Choroid plexus epithelial cell (primary cell): ENCODE measurements at regions not wholly inside any gene's neighbourhood (a gene's known extent, or its start where the extent isn't known, plus 50 kb on each side); places are given as distances from the start of the nearest gene placed in this dataset.
"Not testable (repeated sequence)": the region's sequence is repeated elsewhere in the genome, so short reads cannot be mapped to it uniquely, and the experiment has no call there.

Source experiments
- DNase-seq: peaks from one replicate; pipeline ENCODE4 v3.0.0-alpha.2; 2010; ENCODE audit warnings: low read depth
- H3K4me3 ChIP-seq: 2 replicates; pipeline ENCODE4 v1.5.1; 2011; ENCODE audit warnings: low read depth, mild to moderate bottlenecking, control low read depth, low read length, moderate library complexity
- TF ChIP-seq, protein P1 (sequence below): conservative IDR thresholded peaks from 2 replicates; pipeline ENCODE4 v1.5.1; 2011; ENCODE audit warnings: low read depth, mild to moderate bottlenecking, control low read depth, inconsistent platforms, low read length, moderate library complexity

DNA sequence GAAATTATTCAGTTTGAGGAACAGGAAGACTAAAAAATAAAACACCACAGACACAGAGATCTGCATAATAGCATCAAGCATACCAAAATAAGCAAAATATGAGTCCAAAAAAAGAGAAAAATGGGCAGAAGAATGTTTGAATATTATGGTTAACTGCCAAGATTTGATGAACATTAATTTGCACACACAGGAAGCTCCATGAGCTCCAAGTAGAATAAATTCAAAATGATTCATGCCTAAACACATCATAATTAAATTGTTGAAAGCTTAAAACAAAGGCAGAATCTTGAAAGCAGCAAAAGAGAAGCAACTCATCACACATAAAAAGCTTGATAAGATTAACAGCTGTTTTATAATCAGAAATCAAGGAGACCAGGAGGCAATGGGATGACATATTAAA lies 156.6 kb upstream of the ARSJ start:
- H3K4me3 ChIP-seq = no peak overlapping the region
- TF ChIP-seq, protein P1, sequence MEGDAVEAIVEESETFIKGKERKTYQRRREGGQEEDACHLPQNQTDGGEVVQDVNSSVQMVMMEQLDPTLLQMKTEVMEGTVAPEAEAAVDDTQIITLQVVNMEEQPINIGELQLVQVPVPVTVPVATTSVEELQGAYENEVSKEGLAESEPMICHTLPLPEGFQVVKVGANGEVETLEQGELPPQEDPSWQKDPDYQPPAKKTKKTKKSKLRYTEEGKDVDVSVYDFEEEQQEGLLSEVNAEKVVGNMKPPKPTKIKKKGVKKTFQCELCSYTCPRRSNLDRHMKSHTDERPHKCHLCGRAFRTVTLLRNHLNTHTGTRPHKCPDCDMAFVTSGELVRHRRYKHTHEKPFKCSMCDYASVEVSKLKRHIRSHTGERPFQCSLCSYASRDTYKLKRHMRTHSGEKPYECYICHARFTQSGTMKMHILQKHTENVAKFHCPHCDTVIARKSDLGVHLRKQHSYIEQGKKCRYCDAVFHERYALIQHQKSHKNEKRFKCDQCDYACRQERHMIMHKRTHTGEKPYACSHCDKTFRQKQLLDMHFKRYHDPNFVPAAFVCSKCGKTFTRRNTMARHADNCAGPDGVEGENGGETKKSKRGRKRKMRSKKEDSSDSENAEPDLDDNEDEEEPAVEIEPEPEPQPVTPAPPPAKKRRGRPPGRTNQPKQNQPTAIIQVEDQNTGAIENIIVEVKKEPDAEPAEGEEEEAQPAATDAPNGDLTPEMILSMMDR = no peak
- no peak for DNase-seq

DNA sequence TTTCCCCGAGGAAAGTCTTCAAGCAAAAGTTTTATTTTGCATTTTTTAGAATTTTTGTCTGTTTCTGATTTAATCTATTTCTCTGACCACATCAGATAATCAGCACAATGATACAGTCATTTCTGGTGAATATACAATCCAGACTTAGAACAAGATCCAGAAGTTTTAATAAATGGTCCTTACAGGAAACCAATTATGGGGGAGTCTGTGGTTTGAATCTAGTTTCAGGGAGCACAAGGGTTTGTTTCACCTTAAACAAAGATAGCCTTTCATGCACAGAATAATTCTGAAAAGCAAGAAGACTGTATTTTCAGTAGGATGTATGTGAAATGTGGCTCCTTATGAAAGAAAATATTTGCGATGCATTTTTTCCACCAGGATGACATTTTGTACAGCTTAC lies 158.5 kb upstream of the ARSJ start:
- TF ChIP-seq, protein P1 = no peak
- no peak for DNase-seq

DNA sequence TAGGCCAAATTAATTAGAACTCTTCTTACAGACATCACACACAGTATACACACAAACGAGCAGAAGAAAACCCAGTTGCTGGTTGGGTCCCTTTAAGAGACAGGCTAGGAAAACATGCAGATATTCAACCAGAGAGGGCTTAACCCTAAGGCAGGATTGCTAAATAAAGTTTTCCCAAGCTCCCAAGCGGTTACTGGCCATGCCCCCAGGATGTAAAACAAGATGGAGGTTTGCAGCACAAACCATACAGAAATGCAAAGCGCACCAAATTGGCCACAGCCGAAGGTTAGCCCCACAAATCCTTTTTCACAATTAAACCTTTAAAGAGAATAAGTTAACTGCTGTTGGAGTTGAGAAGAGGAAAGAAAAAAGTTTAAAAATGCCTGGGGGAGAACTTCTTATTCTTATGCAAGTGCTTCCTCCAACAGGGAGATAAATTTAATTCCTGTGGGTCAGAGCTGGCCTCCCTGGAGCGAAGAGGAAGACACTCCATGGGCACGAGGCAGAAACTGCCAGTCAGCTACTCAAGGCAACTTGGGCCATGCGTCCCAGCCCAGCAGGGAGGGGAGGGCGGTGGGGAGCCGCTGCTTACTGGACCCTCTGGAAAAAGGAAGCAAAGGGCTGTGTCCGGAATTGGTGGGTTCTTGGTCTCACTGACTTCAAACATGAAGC lies 167.6 kb upstream of the ARSJ start:
- no peak for DNase-seq
- no peak overlapping the region for H3K4me3 ChIP-seq
- TF ChIP-seq, protein P1 = no peak

More for the DNA sequence above, 158.5 kb upstream of the ARSJ start:
- no peak overlapping the region for H3K4me3 ChIP-seq

DNA sequence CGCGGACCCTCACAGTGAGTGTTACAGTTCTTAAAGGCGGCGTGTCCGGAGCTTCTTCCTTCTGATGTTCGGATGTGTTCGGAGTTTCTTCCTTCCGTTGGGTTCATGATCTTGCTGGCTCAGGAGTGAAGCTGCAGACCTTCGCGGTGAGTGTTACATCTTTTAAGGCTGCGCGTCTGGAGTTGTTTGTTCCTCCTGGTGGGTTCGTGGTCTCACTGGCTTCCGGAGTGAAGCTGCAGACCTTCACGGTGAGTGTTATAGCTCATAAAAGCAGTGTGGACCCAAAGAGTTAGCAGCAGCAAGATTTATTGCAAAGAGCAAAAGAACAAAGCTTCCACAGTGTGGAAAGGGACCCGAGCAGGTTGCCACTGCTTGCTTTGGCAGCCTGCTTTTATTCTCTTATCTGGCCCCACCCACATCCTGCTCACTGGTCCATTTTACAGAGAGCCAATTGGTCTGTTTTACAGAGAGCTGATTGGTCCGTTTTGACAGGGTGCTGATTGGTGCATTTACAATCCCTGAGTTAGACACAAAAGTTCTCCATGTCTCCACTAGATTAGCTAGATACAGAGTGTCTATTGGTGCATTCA lies 168.3 kb upstream of the ARSJ start:
- DNase-seq, H3K4me3 ChIP-seq: not testable (repeated sequence)

DNA sequence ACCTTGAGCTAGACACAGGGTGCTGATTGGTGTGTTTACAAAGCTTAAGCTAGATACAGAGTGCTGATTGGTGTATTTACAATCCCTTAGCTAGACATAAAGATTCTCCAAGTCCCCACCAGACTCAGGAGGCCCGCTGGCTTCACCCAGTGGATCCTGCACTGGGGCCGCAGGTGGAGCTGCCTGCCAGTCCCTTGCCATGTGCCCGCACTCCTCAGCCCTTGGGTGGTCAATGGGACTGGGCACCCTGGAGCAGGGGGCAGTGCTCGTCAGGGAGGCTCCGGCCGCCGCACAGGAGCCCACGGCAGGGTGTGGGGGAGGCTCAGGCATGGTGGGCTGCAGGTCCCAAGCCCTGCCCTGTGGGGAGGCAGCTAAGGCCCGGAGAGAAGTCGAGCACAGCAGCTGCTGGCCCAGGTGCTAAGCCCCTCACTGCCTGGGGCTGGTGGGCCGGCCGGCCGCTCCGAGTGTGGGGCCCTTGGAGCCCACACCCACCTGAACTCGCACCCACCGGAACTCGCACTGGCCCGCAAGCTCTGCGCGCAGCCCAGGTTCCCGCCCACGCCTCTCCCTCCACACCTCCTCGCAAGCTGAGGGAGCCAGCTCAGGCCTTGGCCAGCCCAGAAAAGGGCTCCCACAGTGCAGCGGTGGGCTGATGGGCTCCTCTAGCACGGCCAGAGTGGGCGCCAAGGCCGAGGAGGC lies 169.1 kb upstream of the ARSJ start:
- H3K4me3 ChIP-seq, DNase-seq: not testable (repeated sequence)

DNA sequence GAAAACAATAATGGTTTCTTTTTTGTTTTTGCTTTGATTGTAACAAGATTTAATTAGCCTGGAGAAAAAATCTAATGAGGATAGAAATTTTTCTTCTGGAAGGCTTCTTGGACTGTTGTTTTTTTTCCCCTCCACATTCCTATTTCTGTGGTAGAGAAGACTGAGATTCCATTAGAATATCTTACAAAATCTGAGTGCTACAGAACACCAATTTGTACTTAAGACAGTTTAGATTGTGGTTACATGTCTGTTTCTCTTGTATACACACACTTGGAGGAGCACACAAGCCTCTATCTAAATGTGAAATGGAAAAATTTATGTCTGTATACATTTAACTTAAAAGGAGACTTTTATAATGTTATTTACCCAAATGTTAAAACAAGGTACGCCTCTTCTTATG lies 176.9 kb upstream of the ARSJ start:
- TF ChIP-seq, protein P1 = no peak
- DNase-seq = no peak
- H3K4me3 ChIP-seq = no peak overlapping the region

DNA sequence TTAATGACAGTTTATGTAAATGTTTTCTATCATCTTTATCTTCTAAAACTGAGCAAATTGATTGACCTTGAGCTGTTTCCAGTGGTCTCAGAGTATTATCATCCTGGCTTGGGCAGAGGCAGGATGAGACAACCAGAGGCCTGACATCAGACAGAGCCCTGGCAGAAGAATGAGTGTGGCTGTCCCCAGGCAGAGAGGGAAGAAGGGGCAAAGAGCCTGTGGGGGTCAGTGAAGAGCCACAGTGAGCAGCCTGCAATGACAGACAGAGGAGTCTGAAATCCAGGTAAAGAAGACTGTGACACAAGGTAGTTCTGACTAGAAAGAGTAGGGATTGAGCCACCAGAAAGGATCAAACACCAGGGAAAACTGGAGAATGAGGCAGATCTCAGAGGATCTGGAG lies 182.4 kb upstream of the ARSJ start:
- H3K4me3 ChIP-seq = no peak overlapping the region
- DNase-seq = no peak
- TF ChIP-seq, protein P1 = no peak

DNA sequence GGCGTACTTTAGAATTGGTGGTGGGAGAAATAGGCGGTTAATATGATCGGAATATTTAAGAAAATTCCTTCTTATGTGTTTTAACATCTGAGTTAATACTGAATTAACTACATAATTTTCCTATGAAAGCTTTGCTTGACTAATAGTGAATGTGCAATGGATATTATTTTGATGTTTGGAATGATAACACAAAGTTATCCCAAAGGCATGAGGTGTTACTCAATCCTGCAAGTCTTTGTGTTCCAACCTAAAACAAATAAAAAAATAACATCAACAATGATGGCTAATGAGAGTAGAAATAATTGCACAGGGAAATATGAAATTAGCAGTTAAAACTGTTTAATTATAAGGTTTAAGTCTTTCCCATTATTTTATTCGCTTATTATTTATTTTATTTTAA lies 183.6 kb upstream of the ARSJ start:
- TF ChIP-seq, protein P1 = no peak
- DNase-seq = no peak

More for the DNA sequence above, 183.6 kb upstream of the ARSJ start:
- H3K4me3 ChIP-seq = no peak overlapping the region
